Activated CD4-positive, alpha-beta T cell treated with anti-CD3 and anti-CD28 coated beads for 4 hours (primary cell): ENCODE measurements at regions not wholly inside any gene's neighbourhood (a gene's known extent, or its start where the extent isn't known, plus 50 kb on each side); places are given as distances from the start of the nearest gene placed in this dataset.

ENCODE experiments used
- DNase-seq, 2 donors: peaks; one replicate each; pipeline ENCODE4 v3.0.0-alpha.2; 2020

DNA sequence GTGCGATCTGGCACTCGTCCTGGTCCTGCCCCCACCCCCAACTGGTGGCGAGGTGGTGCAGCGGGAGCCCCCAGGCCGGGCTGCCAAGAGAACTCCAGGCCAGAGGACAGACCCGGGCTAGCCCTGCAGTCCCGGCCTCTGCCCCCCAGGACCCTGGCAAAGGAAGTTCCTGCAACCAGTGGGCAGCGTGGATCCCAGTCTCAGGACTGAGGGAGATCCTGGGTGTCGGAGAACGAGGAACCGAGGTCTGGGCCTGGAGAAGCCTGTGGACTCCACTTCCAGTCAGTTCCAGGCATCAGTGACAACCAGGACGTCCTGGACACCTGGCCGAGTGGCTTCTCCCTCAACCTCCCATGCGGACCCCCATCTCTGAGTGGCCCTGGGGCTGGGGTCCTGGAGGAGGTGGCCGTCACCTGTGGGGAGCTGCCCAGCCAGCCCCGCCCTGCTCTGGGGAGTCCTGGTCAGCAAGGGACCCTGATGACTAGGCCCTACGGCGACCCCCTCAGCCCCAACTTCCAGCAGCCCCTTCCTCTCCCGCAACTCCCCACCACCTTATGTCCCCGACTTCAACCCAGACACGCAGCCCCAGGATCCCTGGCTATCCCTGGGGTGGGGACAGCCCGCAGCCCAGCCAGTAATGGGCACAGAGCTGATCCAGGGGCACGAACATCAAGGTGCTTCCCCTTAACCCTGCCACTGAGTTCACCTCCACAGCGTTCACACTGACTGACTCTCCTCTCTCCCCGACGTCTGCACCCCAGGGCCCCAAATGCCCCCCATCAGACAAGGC, 53.7 kb upstream of the NKX1-1 start:
- DNase-seq = no peak

DNA sequence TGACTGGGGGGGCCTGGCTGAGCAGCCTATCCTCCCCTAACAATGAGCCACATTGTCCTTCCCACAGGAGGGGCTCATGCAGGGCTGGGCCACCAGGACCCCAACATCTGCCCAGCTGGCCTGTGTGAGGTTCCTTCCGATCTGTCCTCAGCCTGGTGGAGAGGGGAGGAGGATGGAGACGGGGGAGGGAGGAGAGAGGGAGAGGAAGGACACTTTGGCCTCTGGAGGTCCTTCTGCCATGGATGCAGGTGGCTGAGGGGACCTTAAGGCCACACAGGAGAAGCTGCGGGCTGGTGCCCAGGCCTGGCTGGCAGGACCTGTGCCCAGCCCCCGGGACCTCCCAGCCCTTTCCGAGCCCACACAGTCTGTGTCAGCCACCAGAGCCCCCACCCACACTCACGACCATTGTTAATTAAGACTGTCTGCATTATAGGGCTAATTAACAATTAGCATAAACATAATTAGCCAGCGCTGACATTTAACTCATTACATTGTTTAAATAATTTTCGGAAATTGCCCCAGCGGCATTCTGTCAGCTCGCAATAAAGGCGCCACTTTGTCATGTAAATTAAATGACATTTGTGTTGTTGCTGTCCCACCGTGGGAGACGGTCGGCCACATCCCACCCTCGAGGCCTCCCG, 53.0 kb upstream of the NKX1-1 start:
- no peak for DNase-seq

DNA sequence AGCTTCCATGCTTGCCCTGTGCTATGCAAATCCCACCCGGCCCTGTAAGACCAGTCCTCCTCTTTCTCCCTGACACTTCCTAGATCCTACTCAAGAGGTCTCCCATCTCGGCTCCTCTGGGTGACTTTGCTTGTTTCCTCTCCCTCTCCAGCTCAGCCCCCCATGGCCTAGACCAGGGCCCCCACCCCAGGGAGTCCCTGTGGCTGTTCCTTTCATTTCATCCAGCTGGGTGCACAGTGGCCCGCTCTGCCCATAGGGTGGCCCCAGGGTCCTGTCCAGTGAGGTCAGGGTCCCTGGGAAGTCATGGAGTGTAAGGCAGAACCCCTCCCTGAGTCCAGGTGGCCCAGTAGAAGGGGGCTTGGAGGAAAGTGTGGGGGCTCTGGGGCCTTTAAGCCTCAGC, 52.3 kb upstream of the NKX1-1 start:
- DNase-seq = no peak
